Lower leg skin (tissue), 3 donors: ENCODE measurements at regions not wholly inside any gene's neighbourhood (a gene's known extent, or its start where the extent isn't known, plus 50 kb on each side); places are given as distances from the start of the nearest gene placed in this dataset.

Experiments used
- POLR2A ChIP-seq, 2 donors: fragments of 450-650 bp; IDR thresholded peaks; one replicate each; pipeline ENCODE4 v1.6.1; 2016 to 2017; ENCODE audit warnings: antibody characterized with exemption in 2 of 2, mild to moderate bottlenecking in 1 of 2, moderate library complexity in 1 of 2
- TF ChIP-seq, protein P1 (sequence below), 3 donors: fragments of 450-650 bp; IDR thresholded peaks; one replicate each; pipeline ENCODE4 v1.5.1; 2016; ENCODE audit warnings: antibody characterized with exemption in 3 of 3, mild to moderate bottlenecking in 3 of 3, moderate library complexity in 2 of 3

DNA sequence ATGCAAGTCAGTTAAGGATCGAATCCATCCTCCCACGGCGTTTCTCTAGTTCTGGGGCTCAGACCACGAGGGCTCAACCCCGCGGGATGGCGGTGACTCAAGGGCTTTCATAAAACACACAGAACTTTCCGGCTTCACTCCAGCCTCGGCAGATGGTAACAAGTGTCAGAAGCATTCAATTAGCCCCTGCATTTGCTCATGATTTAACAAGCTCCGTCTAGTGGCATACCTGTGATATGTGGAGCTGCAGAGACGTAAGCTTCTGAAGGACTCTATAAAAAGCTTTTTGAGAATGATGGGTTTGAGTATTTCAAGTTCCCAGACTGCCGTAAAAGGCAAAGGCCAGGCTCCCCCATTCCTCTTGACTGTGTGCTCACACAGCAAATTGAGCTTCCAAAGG lies 91.3 kb upstream of the SEC14L1 start:
- TF ChIP-seq, protein P1, sequence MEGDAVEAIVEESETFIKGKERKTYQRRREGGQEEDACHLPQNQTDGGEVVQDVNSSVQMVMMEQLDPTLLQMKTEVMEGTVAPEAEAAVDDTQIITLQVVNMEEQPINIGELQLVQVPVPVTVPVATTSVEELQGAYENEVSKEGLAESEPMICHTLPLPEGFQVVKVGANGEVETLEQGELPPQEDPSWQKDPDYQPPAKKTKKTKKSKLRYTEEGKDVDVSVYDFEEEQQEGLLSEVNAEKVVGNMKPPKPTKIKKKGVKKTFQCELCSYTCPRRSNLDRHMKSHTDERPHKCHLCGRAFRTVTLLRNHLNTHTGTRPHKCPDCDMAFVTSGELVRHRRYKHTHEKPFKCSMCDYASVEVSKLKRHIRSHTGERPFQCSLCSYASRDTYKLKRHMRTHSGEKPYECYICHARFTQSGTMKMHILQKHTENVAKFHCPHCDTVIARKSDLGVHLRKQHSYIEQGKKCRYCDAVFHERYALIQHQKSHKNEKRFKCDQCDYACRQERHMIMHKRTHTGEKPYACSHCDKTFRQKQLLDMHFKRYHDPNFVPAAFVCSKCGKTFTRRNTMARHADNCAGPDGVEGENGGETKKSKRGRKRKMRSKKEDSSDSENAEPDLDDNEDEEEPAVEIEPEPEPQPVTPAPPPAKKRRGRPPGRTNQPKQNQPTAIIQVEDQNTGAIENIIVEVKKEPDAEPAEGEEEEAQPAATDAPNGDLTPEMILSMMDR (IDR thresholded peaks at IDR 0.05): no peak
- no peak for TF ChIP-seq POLR2A (IDR thresholded peaks at IDR 0.05)
